ENCODE measurements at regions not wholly inside any gene's neighbourhood (a gene's known extent, or its start where the extent isn't known, plus 50 kb on each side); places are given as distances from the start of the nearest gene placed in this dataset.
"Not testable (repeated sequence)": the region's sequence is repeated elsewhere in the genome, so short reads cannot be mapped to it uniquely, and the experiment has no call there.

- H3K4me3 ChIP-seq (ENCODE audit: low read depth, low read length); in situ Hi-C loops (cut with HindIII; ENCODE audit: low sequenced_read_pairs): not testable (repeated sequence)
Measured at GRCh38 chr16:18263046-18263445, 73.5 kb downstream of the NPIPA8 start.

GRCh38 chr16:18261848-18262247 lies 74.7 kb downstream of the NPIPA8 start:
- DNase-seq (ENCODE audit: low read depth, low spot score); H3K4me3 ChIP-seq (ENCODE audit: low read depth, low read length); in situ Hi-C loops (cut with HindIII; ENCODE audit: low sequenced_read_pairs): not testable (repeated sequence)

More at GRCh38 chr16:18263046-18263445, 73.5 kb downstream of the NPIPA8 start:
- not testable (repeated sequence) for DNase-seq (ENCODE audit: low read depth, low spot score)

GRCh38 chr16:18259496-18260176 lies 76.9 kb downstream of the NPIPA8 start:
- DNase-seq (ENCODE audit: low read depth, low spot score); H3K4me3 ChIP-seq (ENCODE audit: low read depth, low read length); in situ Hi-C loops (cut with HindIII; ENCODE audit: low sequenced_read_pairs): not testable (repeated sequence)

- DNase-seq (ENCODE audit: low read depth, low spot score); in situ Hi-C loops (cut with HindIII; ENCODE audit: low sequenced_read_pairs); H3K4me3 ChIP-seq (ENCODE audit: low read depth, low read length): not testable (repeated sequence)
Measured at GRCh38 chr16:18252943-18253342, 83.6 kb downstream of the NPIPA8 start.

GRCh38 chr16:18230505-18230904 lies 106.0 kb downstream of the NPIPA8 start:
- DNase-seq (ENCODE audit: low read depth, low spot score); H3K4me3 ChIP-seq (ENCODE audit: low read depth, low read length); in situ Hi-C loops (cut with HindIII; ENCODE audit: low sequenced_read_pairs): not testable (repeated sequence)

- DNase-seq (ENCODE audit: low read depth, low spot score); H3K4me3 ChIP-seq (ENCODE audit: low read depth, low read length); in situ Hi-C loops (cut with HindIII; ENCODE audit: low sequenced_read_pairs): not testable (repeated sequence)
Measured at GRCh38 chr16:18222054-18223009, 114.2 kb downstream of the NPIPA8 start.

GRCh38 chr16:18217741-18218140 lies 118.8 kb downstream of the NPIPA8 start:
- DNase-seq (ENCODE audit: low read depth, low spot score); in situ Hi-C loops (cut with HindIII; ENCODE audit: low sequenced_read_pairs); H3K4me3 ChIP-seq (ENCODE audit: low read depth, low read length): not testable (repeated sequence)

GRCh38 chr16:18216814-18217213 lies 119.7 kb downstream of the NPIPA8 start:
- in situ Hi-C loops (cut with HindIII; ENCODE audit: low sequenced_read_pairs); H3K4me3 ChIP-seq (ENCODE audit: low read depth, low read length); DNase-seq (ENCODE audit: low read depth, low spot score): not testable (repeated sequence)

GRCh38 chr16:18213810-18214209 lies 122.7 kb downstream of the NPIPA8 start:
- DNase-seq (ENCODE audit: low read depth, low spot score); in situ Hi-C loops (cut with HindIII; ENCODE audit: low sequenced_read_pairs): not testable (repeated sequence)

GRCh38 chr16:18211505-18211904 lies 125.0 kb downstream of the NPIPA8 start:
- H3K4me3 ChIP-seq (ENCODE audit: low read depth, low read length); DNase-seq (ENCODE audit: low read depth, low spot score); in situ Hi-C loops (cut with HindIII; ENCODE audit: low sequenced_read_pairs): not testable (repeated sequence)

More at GRCh38 chr16:18213810-18214209, 122.7 kb downstream of the NPIPA8 start:
- not testable (repeated sequence) for H3K4me3 ChIP-seq (ENCODE audit: low read depth, low read length)

- H3K4me3 ChIP-seq (ENCODE audit: low read depth, low read length); DNase-seq (ENCODE audit: low read depth, low spot score); in situ Hi-C loops (cut with HindIII; ENCODE audit: low sequenced_read_pairs): not testable (repeated sequence)
Measured at GRCh38 chr16:18204786-18205185, 131.8 kb downstream of the NPIPA8 start.

GRCh38 chr16:18204309-18204708 lies 132.2 kb downstream of the NPIPA8 start:
- DNase-seq (ENCODE audit: low read depth, low spot score); H3K4me3 ChIP-seq (ENCODE audit: low read depth, low read length); in situ Hi-C loops (cut with HindIII; ENCODE audit: low sequenced_read_pairs): not testable (repeated sequence)

- in situ Hi-C loops (cut with HindIII; ENCODE audit: low sequenced_read_pairs); DNase-seq (ENCODE audit: low read depth, low spot score); H3K4me3 ChIP-seq (ENCODE audit: low read depth, low read length): not testable (repeated sequence)
Measured at GRCh38 chr16:18201511-18201910, 135.0 kb downstream of the NPIPA8 start.

GRCh38 chr16:18192389-18192788 lies 144.1 kb downstream of the NPIPA8 start:
- in situ Hi-C loops (cut with HindIII; ENCODE audit: low sequenced_read_pairs); H3K4me3 ChIP-seq (ENCODE audit: low read depth, low read length); DNase-seq (ENCODE audit: low read depth, low spot score): not testable (repeated sequence)

GRCh38 chr16:18190179-18190578 lies 146.4 kb downstream of the NPIPA8 start:
- H3K4me3 ChIP-seq (ENCODE audit: low read depth, low read length); in situ Hi-C loops (cut with HindIII; ENCODE audit: low sequenced_read_pairs); DNase-seq (ENCODE audit: low read depth, low spot score): not testable (repeated sequence)

GRCh38 chr16:18184755-18185154 lies 151.8 kb downstream of the NPIPA8 start:
- in situ Hi-C loops (cut with HindIII; ENCODE audit: low sequenced_read_pairs); DNase-seq (ENCODE audit: low read depth, low spot score); H3K4me3 ChIP-seq (ENCODE audit: low read depth, low read length): not testable (repeated sequence)

GRCh38 chr16:18181028-18181427 lies 155.5 kb downstream of the NPIPA8 start:
- H3K4me3 ChIP-seq (ENCODE audit: low read depth, low read length); DNase-seq (ENCODE audit: low read depth, low spot score); in situ Hi-C loops (cut with HindIII; ENCODE audit: low sequenced_read_pairs): not testable (repeated sequence)

All from astrocyte of the spinal cord (primary cell).